HG03097 (cell line): ENCODE measurements at regions not wholly inside any gene's neighbourhood (a gene's known extent, or its start where the extent isn't known, plus 50 kb on each side); places are given as distances from the start of the nearest gene placed in this dataset.
"Not testable (repeated sequence)": the region's sequence is repeated elsewhere in the genome, so short reads cannot be mapped to it uniquely, and the experiment has no call there.

ENCODE experiments used
- ATAC-seq: cut with Tn5 transposase; IDR thresholded peaks from one replicate; pipeline ENCODE4 v1.9.1; 2021; ENCODE audit not compliant: unreplicated experiment, low FRiP score

- no peak for ATAC-seq
Measured at GRCh38 chr2:176876493-176877103, 336.0 kb upstream of the HNRNPA3 start.

DNA sequence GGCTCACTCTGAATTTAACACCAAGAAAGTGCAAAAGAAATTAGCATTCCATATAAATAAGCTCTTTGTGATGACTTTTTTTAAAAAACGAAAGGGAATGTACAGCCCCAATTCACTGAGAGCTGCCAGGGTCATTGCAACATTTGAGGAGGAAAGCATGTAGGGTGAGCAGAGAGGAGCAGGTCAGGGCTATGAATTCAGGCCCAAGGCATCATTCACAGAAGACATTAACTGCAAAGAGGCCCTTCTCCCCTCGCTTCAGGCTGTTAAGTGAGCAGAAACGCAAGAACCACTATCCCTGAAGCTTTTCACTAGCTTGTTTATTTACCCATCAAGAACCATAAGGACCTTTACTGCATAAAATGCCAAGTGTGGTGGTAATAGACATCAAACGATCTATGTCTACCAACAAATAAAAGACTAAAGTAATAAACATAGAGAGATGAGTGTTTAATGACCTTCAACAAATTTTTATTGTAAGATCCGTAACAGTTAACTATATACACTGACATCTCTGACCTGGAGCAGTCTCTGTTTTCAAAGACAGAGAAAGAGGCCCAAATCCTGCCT is 333.1 kb upstream of the HNRNPA3 start:
- ATAC-seq = no peak

- ATAC-seq = not testable (repeated sequence)
Measured at GRCh38 chr2:176882045-176882444, 330.5 kb upstream of the HNRNPA3 start.

DNA sequence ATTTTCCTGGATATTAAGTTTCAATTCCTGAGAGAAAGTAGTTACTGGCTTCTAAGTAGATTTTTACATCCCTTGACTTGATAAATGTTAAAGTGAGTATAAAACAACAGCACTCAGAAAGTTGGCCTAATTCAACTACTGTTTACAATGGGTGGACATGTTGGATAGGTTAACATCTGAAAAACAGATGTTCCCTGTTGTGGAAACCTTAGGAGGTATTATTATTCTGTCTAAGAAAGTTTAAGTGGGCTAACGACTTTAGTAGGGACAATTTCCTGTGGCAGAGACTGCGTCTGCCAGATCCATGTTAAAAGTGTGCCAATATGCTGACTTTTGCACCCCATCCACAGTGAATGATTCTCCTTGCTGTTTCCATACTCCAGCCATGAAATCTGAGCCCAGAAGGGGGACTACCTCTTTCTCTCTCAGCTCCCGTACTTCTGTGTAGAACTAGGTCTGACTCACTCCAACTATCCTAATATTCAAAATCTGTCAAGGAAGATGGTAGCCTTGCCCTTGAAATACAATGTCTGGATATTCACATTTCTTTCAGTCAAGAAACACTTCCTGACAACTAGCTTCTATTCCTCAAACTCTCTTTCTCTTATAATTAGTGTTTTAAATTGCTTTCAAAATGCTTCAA is 327.5 kb upstream of the HNRNPA3 start:
- no peak for ATAC-seq

DNA sequence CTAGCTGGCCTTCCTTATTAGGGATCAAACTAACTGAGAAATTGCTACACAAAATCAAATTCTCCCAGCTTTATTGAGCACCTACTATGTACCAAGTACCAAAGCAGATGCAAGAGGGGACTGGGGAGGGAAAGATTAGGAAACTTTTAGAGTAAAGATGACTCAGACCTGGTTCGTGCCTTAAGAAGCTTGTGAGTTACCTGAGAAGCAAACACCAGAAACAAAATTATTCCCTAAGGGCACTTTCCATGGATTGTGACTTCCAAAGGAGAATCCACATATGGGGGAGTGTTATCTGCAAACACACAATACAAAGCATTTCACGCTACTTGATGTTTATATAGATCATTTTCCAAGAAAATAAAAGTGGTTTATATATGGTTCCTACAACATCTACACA is 326.9 kb upstream of the HNRNPA3 start:
- ATAC-seq = no peak

DNA sequence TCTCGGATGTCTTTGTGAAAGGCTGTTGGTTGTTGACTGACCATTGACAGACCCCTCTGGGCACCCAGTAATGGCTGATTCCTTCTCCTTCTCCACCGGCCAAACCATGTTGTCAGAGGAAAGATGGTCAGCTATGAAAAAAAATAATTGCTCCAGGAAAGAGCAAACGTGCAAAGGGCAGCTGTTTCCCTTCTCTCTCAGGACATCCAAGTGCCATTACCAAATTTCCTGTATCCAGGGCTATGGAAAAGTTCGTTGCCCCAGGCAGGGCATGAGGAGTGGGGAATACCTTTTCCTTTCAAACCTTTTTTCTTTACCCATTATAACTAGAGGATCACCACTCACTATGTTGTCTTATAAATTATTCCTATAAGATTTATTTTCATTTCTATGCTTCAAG is 321.5 kb upstream of the HNRNPA3 start:
- no peak for ATAC-seq

- no peak for ATAC-seq
Measured at GRCh38 chr2:176891857-176892256, 320.7 kb upstream of the HNRNPA3 start.

GRCh38 chr2:176892676-176893226 is 319.8 kb upstream of the HNRNPA3 start:
- no peak for ATAC-seq

- no peak for ATAC-seq
Measured at GRCh38 chr2:176895158-176895557, 317.4 kb upstream of the HNRNPA3 start.

- ATAC-seq = no peak
Measured at GRCh38 chr2:176902454-176902853, 310.1 kb upstream of the HNRNPA3 start.

- not testable (repeated sequence) for ATAC-seq
Measured at GRCh38 chr2:176904053-176904452, 308.5 kb upstream of the HNRNPA3 start.

GRCh38 chr2:176907341-176907740 is 305.3 kb upstream of the HNRNPA3 start:
- ATAC-seq = no peak

DNA sequence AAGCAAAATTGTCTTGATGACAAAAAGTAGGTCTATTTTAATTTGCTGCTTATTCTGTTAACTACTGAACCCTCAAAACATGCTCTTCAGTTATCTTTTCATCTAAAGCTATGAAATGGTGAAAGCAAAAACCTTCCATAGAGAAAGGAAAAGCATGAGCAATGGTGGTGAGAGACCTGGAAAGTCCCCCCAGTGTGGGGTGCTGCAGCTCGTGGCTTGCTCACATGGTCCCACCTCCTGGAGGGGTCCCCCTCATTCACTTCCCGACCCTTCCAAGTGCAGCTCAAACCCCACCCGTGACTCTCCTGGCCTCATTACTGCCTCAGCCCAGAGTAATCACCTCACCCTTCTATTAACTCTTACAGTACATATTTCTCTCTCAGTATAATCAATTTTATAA is 301.8 kb upstream of the HNRNPA3 start:
- ATAC-seq = no peak

DNA sequence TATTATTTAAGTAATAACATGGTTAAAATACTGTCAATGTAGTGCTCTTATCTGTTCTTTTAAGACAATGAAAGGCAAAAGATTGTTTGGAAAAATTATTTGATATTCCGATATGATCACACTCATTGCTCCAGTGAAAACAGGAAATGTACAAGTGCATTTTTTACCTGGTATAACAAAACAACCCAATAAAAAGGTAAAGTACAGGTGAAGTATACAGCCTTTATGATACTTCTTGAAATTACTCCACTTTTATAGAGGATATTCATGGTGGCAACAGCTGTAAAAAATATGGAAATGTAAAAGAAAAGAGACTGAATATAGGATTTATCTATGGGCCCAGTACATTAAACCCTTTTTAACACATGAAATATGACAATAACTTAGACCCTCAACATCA is 298.6 kb upstream of the HNRNPA3 start:
- ATAC-seq = no peak

GRCh38 chr2:176914371-176914770 is 298.2 kb upstream of the HNRNPA3 start:
- no peak for ATAC-seq

DNA sequence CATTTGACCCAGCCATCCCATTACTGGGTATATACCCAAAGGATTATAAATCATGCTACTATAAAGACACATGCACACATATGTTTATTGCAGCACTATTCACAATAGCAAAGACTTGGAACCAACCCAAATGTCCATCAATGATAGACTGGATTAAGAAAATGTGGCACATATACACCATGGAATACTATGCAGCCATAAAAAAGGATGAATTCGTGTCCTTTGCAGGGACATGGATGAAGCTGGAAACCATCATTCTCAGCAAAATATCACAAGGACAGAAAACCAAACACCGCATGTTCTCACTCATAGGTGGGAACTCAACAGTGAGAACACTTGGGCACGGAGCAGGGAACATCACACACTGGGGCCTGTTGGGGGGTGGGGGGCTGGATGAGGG is 290.0 kb upstream of the HNRNPA3 start:
- ATAC-seq = not testable (repeated sequence)

DNA sequence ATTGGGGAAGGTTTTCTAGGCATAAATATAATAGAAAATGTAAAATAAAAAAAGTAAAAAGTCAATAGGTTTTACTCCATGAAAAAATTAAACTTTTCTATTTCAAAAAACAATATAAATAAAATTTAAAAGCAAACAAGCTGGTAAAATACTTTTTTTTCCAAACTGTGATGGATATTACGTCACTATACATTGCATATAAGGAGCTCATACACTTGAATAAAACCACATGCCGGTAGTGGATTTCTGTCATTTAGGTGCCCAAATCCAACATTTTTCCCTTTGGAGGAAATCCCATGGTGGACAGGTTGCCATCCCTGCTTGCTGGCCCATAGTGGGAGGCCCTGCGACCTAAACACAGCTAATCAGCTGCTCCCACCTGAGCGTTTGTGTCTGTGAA is 289.4 kb upstream of the HNRNPA3 start:
- ATAC-seq = no peak

- no peak for ATAC-seq
Measured at GRCh38 chr2:176924909-176925534, 287.6 kb upstream of the HNRNPA3 start.

GRCh38 chr2:176926453-176926852 is 286.1 kb upstream of the HNRNPA3 start:
- no peak for ATAC-seq

DNA sequence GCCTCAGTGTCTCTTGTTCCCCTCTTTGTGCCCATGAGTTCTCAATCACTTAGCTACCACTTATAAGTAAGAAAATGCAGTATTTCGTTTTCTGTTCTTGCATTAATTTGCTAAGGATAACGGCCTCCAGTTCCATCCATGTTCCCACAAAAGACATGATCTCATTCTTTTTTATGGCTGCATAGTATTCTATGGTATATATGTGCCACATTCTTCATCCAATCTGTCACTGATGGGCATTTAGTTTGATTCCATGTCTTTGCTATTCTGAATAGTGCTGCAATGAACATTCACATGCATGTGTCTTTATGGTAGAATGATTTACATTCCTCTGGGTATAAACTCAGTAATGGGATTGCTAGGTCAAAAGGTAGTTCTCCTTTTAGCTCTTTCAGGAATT is 283.2 kb upstream of the HNRNPA3 start:
- not testable (repeated sequence) for ATAC-seq
